ENCODE measurements at regions not wholly inside any gene's neighbourhood (a gene's known extent, or its start where the extent isn't known, plus 50 kb on each side); places are given as distances from the start of the nearest gene placed in this dataset.
"Not testable (repeated sequence)": the region's sequence is repeated elsewhere in the genome, so short reads cannot be mapped to it uniquely, and the experiment has no call there.

GRCh38 chr4:187666034-187666433 lies 329.5 kb upstream of the ZFP42 start:
- Histone ChIP-seq H3K4me3 (ENCODE audit: insufficient read depth, low read length) (no peak overlapping the region), H3K27me3 (ENCODE audit: insufficient read depth, low read length) (no peaks in the 10 kb centered on the region), H3K36me3 (ENCODE audit: insufficient read depth, low read length) (no peaks in the 10 kb centered on the region), H2AFZ (ENCODE audit: low read length) (no peak overlapping the region), H3K9me3 (ENCODE audit: low read depth, low read length) (no peaks in the 10 kb centered on the region), H3K79me2 (ENCODE audit: insufficient read depth, low read length) (no peaks in the 10 kb centered on the region), H3K27ac (ENCODE audit: low read depth, low read length) (no peak overlapping the region), H3K4me1 (ENCODE audit: insufficient read depth, low read length) (peaks cover 3% of the 10 kb centered on the region), H3K4me2 (ENCODE audit: insufficient read depth, low read length) (no peak overlapping the region), H4K20me1 (ENCODE audit: insufficient read depth, low read length) (no peaks in the 10 kb centered on the region)
- TF ChIP-seq, protein P1, sequence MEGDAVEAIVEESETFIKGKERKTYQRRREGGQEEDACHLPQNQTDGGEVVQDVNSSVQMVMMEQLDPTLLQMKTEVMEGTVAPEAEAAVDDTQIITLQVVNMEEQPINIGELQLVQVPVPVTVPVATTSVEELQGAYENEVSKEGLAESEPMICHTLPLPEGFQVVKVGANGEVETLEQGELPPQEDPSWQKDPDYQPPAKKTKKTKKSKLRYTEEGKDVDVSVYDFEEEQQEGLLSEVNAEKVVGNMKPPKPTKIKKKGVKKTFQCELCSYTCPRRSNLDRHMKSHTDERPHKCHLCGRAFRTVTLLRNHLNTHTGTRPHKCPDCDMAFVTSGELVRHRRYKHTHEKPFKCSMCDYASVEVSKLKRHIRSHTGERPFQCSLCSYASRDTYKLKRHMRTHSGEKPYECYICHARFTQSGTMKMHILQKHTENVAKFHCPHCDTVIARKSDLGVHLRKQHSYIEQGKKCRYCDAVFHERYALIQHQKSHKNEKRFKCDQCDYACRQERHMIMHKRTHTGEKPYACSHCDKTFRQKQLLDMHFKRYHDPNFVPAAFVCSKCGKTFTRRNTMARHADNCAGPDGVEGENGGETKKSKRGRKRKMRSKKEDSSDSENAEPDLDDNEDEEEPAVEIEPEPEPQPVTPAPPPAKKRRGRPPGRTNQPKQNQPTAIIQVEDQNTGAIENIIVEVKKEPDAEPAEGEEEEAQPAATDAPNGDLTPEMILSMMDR (IDR thresholded peaks at IDR 0.05; ENCODE audit: extremely low read depth, low read depth, low read length): no peak
- DNase-seq (ENCODE audit: insufficient read length, low spot score, missing footprints): no peak

DNA sequence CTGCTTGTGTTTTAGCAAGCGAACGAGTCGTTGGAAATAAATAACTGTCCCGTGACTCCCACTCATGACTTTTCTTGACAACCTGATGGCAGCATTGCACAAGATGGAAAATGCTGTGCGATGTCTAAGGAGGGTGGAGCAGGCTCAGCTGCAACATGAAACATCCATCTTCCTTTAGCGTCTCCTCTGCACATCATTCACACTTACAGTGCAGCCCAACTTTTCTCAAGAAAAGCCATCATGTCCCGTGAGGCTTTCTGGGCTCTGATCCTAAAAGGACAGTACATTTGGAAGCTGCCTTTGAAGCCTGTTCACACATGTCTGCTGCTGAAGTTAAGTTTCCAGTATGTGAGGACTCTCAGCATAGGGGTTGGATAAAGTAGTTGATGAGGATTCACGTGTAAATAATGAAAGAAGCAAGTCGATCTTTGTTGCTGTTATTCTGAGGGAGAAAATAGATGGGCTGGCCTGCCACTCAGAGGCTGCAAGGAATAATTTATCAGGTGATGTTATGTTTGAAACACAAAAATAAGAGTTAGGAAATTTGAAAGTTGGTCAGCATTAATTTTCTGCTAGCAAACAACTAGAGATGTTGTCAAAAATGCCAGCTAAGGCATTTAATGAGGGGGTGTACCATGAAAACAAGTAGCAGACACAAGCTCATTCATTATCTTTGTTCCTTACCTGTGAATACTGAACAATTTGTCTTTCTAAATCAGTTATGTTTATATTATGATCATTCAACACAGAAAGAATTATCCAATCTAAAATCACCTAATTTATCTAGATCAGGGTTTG lies 328.7 kb upstream of the ZFP42 start:
- Histone ChIP-seq H3K27me3 (ENCODE audit: insufficient read depth, low read length) (no peaks in the 10 kb centered on the region), H2AFZ (ENCODE audit: low read length) (peak overlapping the region; percentile 68), H3K27ac (ENCODE audit: low read depth, low read length) (no peak overlapping the region), H3K4me1 (ENCODE audit: insufficient read depth, low read length) (peaks cover 3% of the 10 kb centered on the region), H3K9me3 (ENCODE audit: low read depth, low read length) (no peaks in the 10 kb centered on the region), H3K4me3 (ENCODE audit: insufficient read depth, low read length) (no peak overlapping the region), H3K4me2 (ENCODE audit: insufficient read depth, low read length) (peak overlapping the region; percentile 56), H3K36me3 (ENCODE audit: insufficient read depth, low read length) (no peaks in the 10 kb centered on the region), H3K79me2 (ENCODE audit: insufficient read depth, low read length) (no peaks in the 10 kb centered on the region), H4K20me1 (ENCODE audit: insufficient read depth, low read length) (no peaks in the 10 kb centered on the region)
- no peak for DNase-seq (ENCODE audit: insufficient read length, low spot score, missing footprints)
- TF ChIP-seq, protein P1 (IDR thresholded peaks at IDR 0.05; ENCODE audit: extremely low read depth, low read depth, low read length): no peak

DNA sequence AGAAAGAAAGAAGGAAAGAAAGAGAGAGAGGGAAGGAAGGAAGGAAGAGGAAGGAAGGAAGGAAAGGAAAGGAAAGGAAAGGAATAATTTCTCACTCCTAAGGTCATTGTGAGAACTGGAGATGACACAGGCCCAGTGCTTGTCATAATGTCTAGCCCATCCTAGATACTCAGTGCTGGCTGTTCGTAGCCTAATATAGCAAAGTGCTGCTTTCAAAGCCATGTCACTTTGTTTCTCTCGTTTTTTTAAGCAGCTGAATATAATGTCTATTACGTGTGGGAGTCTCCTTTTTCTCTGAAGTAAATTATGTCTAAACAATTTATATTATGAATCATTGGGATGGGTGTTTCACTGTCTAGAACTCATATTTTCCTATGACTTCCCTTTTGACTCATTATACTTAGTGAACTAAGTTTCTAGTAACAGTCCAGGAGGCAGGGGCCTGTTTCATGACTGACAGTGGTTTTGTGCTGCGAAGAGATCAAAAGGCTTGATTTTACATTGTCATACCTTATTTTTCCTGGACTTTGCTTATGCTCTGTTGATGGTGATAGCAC lies 327.0 kb upstream of the ZFP42 start:
- H3K4me2 ChIP-seq (ENCODE audit: insufficient read depth, low read length): peak overlapping the region; percentile 45
- no peaks in the 10 kb centered on the region for H3K36me3 ChIP-seq (ENCODE audit: insufficient read depth, low read length)
- no peaks in the 10 kb centered on the region for H4K20me1 ChIP-seq (ENCODE audit: insufficient read depth, low read length)
- H3K4me3 ChIP-seq (ENCODE audit: insufficient read depth, low read length): no peak overlapping the region
- H3K79me2 ChIP-seq (ENCODE audit: insufficient read depth, low read length): no peaks in the 10 kb centered on the region
- no peaks in the 10 kb centered on the region for H3K27me3 ChIP-seq (ENCODE audit: insufficient read depth, low read length)
- TF ChIP-seq, protein P1 (IDR thresholded peaks at IDR 0.05; ENCODE audit: extremely low read depth, low read depth, low read length): no peak
- H2AFZ ChIP-seq (ENCODE audit: low read length): peak overlapping the region; percentile 70
- no peaks in the 10 kb centered on the region for H3K9me3 ChIP-seq (ENCODE audit: low read depth, low read length)
- DNase-seq (ENCODE audit: insufficient read length, low spot score, missing footprints): peak; percentile 90
- peak overlapping the region; percentile 41 for H3K27ac ChIP-seq (ENCODE audit: low read depth, low read length)
- H3K4me1 ChIP-seq (ENCODE audit: insufficient read depth, low read length): peaks cover 3% of the 10 kb centered on the region

DNA sequence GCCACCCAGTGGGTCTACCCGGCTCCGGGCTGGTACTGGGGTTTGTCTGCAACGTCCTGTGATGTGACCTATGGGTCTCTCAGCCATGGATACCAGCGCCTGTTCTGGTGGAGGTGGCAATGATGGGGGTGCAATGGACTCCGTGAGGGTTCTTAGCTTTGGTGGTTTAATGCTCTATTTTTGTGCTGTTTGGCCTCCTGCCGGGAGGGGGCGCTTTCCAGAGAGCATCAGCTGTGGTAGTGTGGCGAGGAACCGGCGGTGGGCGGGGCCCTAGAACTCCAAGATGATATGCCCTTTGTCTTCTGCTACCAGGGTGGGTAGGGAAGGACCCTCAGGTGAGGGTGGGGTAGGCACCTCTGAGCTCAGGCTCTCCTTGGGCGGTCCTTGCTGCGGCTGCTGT lies 324.1 kb upstream of the ZFP42 start:
- not testable (repeated sequence) for H3K4me3 ChIP-seq (ENCODE audit: insufficient read depth, low read length); H3K9me3 ChIP-seq (ENCODE audit: low read depth, low read length); H3K4me1 ChIP-seq (ENCODE audit: insufficient read depth, low read length); H3K4me2 ChIP-seq (ENCODE audit: insufficient read depth, low read length); H3K27me3 ChIP-seq (ENCODE audit: insufficient read depth, low read length); H3K79me2 ChIP-seq (ENCODE audit: insufficient read depth, low read length); H3K27ac ChIP-seq (ENCODE audit: low read depth, low read length); DNase-seq (ENCODE audit: insufficient read length, low spot score, missing footprints); H2AFZ ChIP-seq (ENCODE audit: low read length); H4K20me1 ChIP-seq (ENCODE audit: insufficient read depth, low read length); H3K36me3 ChIP-seq (ENCODE audit: insufficient read depth, low read length)

- not testable (repeated sequence) for DNase-seq (ENCODE audit: insufficient read length, low spot score, missing footprints); H4K20me1 ChIP-seq (ENCODE audit: insufficient read depth, low read length); H3K27me3 ChIP-seq (ENCODE audit: insufficient read depth, low read length); H3K79me2 ChIP-seq (ENCODE audit: insufficient read depth, low read length); H3K9me3 ChIP-seq (ENCODE audit: low read depth, low read length); H3K4me1 ChIP-seq (ENCODE audit: insufficient read depth, low read length); H3K36me3 ChIP-seq (ENCODE audit: insufficient read depth, low read length); H3K27ac ChIP-seq (ENCODE audit: low read depth, low read length); H3K4me2 ChIP-seq (ENCODE audit: insufficient read depth, low read length); H3K4me3 ChIP-seq (ENCODE audit: insufficient read depth, low read length); H2AFZ ChIP-seq (ENCODE audit: low read length)
Observed at GRCh38 chr4:187671958-187672357, 323.6 kb upstream of the ZFP42 start.

- not testable (repeated sequence) for DNase-seq (ENCODE audit: insufficient read length, low spot score, missing footprints); H3K4me2 ChIP-seq (ENCODE audit: insufficient read depth, low read length); H3K4me1 ChIP-seq (ENCODE audit: insufficient read depth, low read length); H3K27ac ChIP-seq (ENCODE audit: low read depth, low read length); H4K20me1 ChIP-seq (ENCODE audit: insufficient read depth, low read length); H3K79me2 ChIP-seq (ENCODE audit: insufficient read depth, low read length); H2AFZ ChIP-seq (ENCODE audit: low read length); H3K4me3 ChIP-seq (ENCODE audit: insufficient read depth, low read length); H3K27me3 ChIP-seq (ENCODE audit: insufficient read depth, low read length); H3K36me3 ChIP-seq (ENCODE audit: insufficient read depth, low read length); H3K9me3 ChIP-seq (ENCODE audit: low read depth, low read length)
Observed at GRCh38 chr4:187672526-187672925, 323.0 kb upstream of the ZFP42 start.
